ENCODE measurements at regions not wholly inside any gene's neighbourhood (a gene's known extent, or its start where the extent isn't known, plus 50 kb on each side); places are given as distances from the start of the nearest gene placed in this dataset.

DNA sequence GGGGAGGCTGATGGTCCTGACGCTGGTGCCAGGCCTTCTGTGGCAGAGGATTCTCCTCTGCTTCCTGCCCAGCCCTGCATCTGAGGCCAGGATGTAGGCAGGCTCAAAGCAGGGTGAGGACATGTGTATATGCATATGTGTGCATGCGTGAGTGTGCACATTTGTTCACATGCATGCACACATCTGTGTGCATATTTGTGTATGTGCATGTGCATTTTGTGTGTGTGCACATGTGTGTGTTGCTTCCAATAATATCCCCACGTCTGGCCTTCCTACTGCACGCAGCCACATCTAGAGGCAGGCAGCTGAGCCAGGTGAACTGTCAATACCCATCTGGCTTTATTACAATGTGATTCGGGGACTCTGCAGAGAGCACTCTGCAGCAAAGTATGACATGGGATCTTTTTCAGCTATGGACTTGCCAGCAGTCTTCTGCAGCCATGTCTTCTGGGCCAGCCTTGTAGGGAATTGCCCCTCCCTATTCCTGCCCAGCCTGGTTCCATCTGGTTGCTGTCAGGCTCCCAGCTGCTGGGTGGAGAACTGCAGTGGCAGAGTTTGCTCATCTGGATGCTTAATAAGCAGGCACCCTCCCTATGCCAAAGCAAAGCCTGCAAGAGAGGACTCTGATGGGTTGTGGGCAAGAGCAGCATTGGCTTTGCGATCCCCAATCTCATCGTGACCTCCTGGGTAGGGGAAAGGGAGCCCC lies 140.7 kb downstream of the PFKFB3 start:
- Histone ChIP-seq H3K27ac (ENCODE audit: extremely low read depth, low read depth, low read length) (no peak overlapping the region), H2AFZ (ENCODE audit: low read depth, low read length) (no peak overlapping the region), H4K20me1 (replicated peaks; ENCODE audit: control insufficient read depth, insufficient read depth, low read length) (no peaks in the 10 kb centered on the region; the same call in 1 of the 2 replicates), H3K4me2 (ENCODE audit: insufficient read depth, low read length) (no peak overlapping the region), H3K27me3 (ENCODE audit: control insufficient read depth in 2 of 2, insufficient read depth in 2 of 2, low read length in 2 of 2) (peaks cover 10 to 57% of the 10 kb centered on the region in 2 experiments; a peak in 4 of 5 replicates), H3K36me3 (ENCODE audit: control insufficient read depth, insufficient read depth, low read length) (no peaks in the 10 kb centered on the region), H3K79me2 (ENCODE audit: control insufficient read depth, insufficient read depth, low read length) (no peaks in the 10 kb centered on the region), H3K4me3 (no peak overlapping the region), H3K9me1 (ENCODE audit: control insufficient read depth, insufficient read depth, low read length) (no peaks in the 10 kb centered on the region), H3K9ac (ENCODE audit: insufficient read depth in 1 of 2, low read depth in 2 of 2, low read length in 2 of 2) (no peak overlapping the region; a peak in 1 of 4 replicates), H3K4me1 (replicated peaks in 1 of 2; ENCODE audit: control insufficient read depth in 2 of 2, insufficient read depth in 2 of 2, low read length in 2 of 2) (no peaks in the 10 kb centered on the region), H3K9me3 (replicated peaks; ENCODE audit: control insufficient read depth, insufficient read depth, low read depth, low read length) (no peaks in the 10 kb centered on the region)
- ATAC-seq (no peak), FAIRE-seq (no peak), DNase-seq (ENCODE audit: extremely low read depth in 1 of 4, low spot score in 3 of 4) (no peak)
- no TSS peak for BruUV-seq (replicated peaks)
- TF ChIP-seq, protein P1, sequence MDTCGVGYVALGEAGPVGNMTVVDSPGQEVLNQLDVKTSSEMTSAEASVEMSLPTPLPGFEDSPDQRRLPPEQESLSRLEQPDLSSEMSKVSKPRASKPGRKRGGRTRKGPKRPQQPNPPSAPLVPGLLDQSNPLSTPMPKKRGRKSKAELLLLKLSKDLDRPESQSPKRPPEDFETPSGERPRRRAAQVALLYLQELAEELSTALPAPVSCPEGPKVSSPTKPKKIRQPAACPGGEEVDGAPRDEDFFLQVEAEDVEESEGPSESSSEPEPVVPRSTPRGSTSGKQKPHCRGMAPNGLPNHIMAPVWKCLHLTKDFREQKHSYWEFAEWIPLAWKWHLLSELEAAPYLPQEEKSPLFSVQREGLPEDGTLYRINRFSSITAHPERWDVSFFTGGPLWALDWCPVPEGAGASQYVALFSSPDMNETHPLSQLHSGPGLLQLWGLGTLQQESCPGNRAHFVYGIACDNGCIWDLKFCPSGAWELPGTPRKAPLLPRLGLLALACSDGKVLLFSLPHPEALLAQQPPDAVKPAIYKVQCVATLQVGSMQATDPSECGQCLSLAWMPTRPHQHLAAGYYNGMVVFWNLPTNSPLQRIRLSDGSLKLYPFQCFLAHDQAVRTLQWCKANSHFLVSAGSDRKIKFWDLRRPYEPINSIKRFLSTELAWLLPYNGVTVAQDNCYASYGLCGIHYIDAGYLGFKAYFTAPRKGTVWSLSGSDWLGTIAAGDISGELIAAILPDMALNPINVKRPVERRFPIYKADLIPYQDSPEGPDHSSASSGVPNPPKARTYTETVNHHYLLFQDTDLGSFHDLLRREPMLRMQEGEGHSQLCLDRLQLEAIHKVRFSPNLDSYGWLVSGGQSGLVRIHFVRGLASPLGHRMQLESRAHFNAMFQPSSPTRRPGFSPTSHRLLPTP (IDR thresholded peaks at IDR 0.05; ENCODE audit: borderline replicate concordance, extremely low read depth, insufficient read length) = no peak
- TF ChIP-seq, protein P2, sequence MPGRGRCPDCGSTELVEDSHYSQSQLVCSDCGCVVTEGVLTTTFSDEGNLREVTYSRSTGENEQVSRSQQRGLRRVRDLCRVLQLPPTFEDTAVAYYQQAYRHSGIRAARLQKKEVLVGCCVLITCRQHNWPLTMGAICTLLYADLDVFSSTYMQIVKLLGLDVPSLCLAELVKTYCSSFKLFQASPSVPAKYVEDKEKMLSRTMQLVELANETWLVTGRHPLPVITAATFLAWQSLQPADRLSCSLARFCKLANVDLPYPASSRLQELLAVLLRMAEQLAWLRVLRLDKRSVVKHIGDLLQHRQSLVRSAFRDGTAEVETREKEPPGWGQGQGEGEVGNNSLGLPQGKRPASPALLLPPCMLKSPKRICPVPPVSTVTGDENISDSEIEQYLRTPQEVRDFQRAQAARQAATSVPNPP (IDR thresholded peaks at IDR 0.05; ENCODE audit: borderline replicate concordance, insufficient read depth, insufficient read length) = no peak
- TF ChIP-seq, protein P3, sequence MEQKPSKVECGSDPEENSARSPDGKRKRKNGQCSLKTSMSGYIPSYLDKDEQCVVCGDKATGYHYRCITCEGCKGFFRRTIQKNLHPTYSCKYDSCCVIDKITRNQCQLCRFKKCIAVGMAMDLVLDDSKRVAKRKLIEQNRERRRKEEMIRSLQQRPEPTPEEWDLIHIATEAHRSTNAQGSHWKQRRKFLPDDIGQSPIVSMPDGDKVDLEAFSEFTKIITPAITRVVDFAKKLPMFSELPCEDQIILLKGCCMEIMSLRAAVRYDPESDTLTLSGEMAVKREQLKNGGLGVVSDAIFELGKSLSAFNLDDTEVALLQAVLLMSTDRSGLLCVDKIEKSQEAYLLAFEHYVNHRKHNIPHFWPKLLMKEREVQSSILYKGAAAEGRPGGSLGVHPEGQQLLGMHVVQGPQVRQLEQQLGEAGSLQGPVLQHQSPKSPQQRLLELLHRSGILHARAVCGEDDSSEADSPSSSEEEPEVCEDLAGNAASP (IDR thresholded peaks at IDR 0.05) = no peak
- TF ChIP-seq EHMT2 (IDR thresholded peaks at IDR 0.05) (no peak), BRD4 (IDR thresholded peaks at IDR 0.05) (no peak), POLR2H (tag; IDR thresholded peaks at IDR 0.05; ENCODE audit: low read depth) (no peak), HNRNPH1 (optimal IDR thresholded peaks at IDR 0.05; ENCODE audit: low read depth, low read length) (no peak)
- TF ChIP-seq, protein P4, sequence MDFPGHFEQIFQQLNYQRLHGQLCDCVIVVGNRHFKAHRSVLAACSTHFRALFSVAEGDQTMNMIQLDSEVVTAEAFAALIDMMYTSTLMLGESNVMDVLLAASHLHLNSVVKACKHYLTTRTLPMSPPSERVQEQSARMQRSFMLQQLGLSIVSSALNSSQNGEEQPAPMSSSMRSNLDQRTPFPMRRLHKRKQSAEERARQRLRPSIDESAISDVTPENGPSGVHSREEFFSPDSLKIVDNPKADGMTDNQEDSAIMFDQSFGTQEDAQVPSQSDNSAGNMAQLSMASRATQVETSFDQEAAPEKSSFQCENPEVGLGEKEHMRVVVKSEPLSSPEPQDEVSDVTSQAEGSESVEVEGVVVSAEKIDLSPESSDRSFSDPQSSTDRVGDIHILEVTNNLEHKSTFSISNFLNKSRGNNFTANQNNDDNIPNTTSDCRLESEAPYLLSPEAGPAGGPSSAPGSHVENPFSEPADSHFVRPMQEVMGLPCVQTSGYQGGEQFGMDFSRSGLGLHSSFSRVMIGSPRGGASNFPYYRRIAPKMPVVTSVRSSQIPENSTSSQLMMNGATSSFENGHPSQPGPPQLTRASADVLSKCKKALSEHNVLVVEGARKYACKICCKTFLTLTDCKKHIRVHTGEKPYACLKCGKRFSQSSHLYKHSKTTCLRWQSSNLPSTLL (IDR thresholded peaks at IDR 0.05) = no peak
- TF ChIP-seq, protein P5, sequence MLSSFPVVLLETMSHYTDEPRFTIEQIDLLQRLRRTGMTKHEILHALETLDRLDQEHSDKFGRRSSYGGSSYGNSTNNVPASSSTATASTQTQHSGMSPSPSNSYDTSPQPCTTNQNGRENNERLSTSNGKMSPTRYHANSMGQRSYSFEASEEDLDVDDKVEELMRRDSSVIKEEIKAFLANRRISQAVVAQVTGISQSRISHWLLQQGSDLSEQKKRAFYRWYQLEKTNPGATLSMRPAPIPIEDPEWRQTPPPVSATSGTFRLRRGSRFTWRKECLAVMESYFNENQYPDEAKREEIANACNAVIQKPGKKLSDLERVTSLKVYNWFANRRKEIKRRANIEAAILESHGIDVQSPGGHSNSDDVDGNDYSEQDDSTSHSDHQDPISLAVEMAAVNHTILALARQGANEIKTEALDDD (IDR thresholded peaks at IDR 0.05) = no peak
- TF ChIP-seq, protein P6, sequence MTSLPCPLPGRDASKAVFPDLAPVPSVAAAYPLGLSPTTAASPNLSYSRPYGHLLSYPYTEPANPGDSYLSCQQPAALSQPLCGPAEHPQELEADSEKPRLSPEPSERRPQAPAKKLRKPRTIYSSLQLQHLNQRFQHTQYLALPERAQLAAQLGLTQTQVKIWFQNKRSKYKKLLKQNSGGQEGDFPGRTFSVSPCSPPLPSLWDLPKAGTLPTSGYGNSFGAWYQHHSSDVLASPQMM (CRISPR knock-in tag; IDR thresholded peaks at IDR 0.05) = no peak
- in situ Hi-C loops (cut with MboI) (no loop called here), intact Hi-C loops (cut with micrococcal nuclease) (no loop called here)
- 0% methylated on average over 6 of the region's 7 CpGs for WGBS (ENCODE audit: insufficient coverage, low coverage, missing lambda C conversion rate)
- CTCF ChIA-PET (ENCODE audit: low intra/inter-chr PET ratio) = no interaction called here
- POLR2A ChIA-PET = interaction anchor here (0.6 kb wide), 1 partner anchor 13 kb away, joined by 3 read pairs; no protein-coding TSS in a partner anchor
